ENCODE measurements at regions not wholly inside any gene's neighbourhood (a gene's known extent, or its start where the extent isn't known, plus 50 kb on each side); places are given as distances from the start of the nearest gene placed in this dataset.

GRCh38 chr2:14533131-14533757 lies 99.3 kb upstream of the LRATD1 start:
- no peaks in the 10 kb centered on the region for H3K9me3 ChIP-seq
- H3K36me3 ChIP-seq: no peaks in the 10 kb centered on the region
- no peaks in the 10 kb centered on the region for H3K4me1 ChIP-seq
- TF ChIP-seq, protein P1, sequence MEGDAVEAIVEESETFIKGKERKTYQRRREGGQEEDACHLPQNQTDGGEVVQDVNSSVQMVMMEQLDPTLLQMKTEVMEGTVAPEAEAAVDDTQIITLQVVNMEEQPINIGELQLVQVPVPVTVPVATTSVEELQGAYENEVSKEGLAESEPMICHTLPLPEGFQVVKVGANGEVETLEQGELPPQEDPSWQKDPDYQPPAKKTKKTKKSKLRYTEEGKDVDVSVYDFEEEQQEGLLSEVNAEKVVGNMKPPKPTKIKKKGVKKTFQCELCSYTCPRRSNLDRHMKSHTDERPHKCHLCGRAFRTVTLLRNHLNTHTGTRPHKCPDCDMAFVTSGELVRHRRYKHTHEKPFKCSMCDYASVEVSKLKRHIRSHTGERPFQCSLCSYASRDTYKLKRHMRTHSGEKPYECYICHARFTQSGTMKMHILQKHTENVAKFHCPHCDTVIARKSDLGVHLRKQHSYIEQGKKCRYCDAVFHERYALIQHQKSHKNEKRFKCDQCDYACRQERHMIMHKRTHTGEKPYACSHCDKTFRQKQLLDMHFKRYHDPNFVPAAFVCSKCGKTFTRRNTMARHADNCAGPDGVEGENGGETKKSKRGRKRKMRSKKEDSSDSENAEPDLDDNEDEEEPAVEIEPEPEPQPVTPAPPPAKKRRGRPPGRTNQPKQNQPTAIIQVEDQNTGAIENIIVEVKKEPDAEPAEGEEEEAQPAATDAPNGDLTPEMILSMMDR (IDR thresholded peaks at IDR 0.05): no peak
- no peak for DNase-seq (ENCODE audit: low spot score in 2 of 2)
- H3K27ac ChIP-seq: no peak overlapping the region
- H3K4me3 ChIP-seq: no peak overlapping the region
- intact Hi-C loops (cut with DNase I): no loop called here
- no peaks in the 10 kb centered on the region for H3K27me3 ChIP-seq

GRCh38 chr2:14535156-14535555 lies 97.4 kb upstream of the LRATD1 start:
- no peak overlapping the region for H3K27ac ChIP-seq
- no peaks in the 10 kb centered on the region for H3K4me1 ChIP-seq
- TF ChIP-seq, protein P1 (IDR thresholded peaks at IDR 0.05): no peak
- H3K4me3 ChIP-seq: no peak overlapping the region
- H3K36me3 ChIP-seq: no peaks in the 10 kb centered on the region
- no peaks in the 10 kb centered on the region for H3K9me3 ChIP-seq
- intact Hi-C loops (cut with DNase I): no loop called here
- DNase-seq (ENCODE audit: low spot score in 2 of 2): no peak
- no peaks in the 10 kb centered on the region for H3K27me3 ChIP-seq

DNA sequence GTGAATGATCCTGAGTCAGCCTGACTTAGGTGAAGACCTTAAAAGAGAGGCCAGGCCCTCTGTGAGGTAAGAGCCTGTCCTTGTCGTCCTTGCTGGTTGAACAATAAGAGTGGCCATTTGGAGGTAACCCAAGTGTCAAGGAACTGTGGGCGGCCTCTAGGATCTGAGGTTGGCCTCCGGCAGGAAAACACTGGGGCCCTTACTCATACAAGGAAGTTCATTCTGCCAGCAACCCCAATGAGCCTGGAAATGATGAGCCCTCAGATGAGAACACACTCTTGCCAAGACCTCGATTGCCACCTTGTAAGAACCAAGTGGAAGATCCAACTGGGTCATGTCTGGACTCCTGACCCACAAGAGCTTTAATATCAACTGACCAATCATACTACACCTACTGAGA lies 95.5 kb upstream of the LRATD1 start:
- no peak for DNase-seq (ENCODE audit: low spot score in 2 of 2)
- TF ChIP-seq, protein P1 (IDR thresholded peaks at IDR 0.05): no peak
- Histone ChIP-seq H3K9me3 (no peaks in the 10 kb centered on the region), H3K27ac (no peak overlapping the region), H3K4me1 (no peaks in the 10 kb centered on the region), H3K27me3 (no peaks in the 10 kb centered on the region), H3K4me3 (no peak overlapping the region), H3K36me3 (no peaks in the 10 kb centered on the region)
- intact Hi-C loops (cut with DNase I): no loop called here

DNA sequence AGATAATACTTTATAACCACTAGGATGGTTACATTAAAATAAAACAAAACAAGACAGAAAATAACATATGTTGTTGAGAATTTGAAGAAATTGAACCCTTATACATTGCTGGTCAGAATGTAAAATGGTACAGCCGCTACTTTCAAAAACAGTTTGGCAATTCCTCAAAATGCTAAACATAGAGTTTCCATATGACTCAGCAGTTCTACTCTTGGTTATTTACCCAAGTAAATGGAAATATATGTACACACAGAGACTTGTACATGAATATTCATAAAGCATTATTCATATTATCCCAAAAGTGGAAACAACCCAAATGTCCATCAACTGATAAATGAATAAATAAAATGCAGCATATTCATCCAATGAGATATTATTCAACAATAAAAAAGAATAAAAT lies 92.5 kb upstream of the LRATD1 start:
- no peaks in the 10 kb centered on the region for H3K9me3 ChIP-seq
- no peak overlapping the region for H3K4me3 ChIP-seq
- H3K4me1 ChIP-seq: no peaks in the 10 kb centered on the region
- intact Hi-C loops (cut with DNase I): no loop called here
- H3K27ac ChIP-seq: no peak overlapping the region
- no peaks in the 10 kb centered on the region for H3K27me3 ChIP-seq
- TF ChIP-seq, protein P1 (IDR thresholded peaks at IDR 0.05): no peak
- no peak for DNase-seq (ENCODE audit: low spot score in 2 of 2)
- H3K36me3 ChIP-seq: no peaks in the 10 kb centered on the region

- no peaks in the 10 kb centered on the region for H3K27me3 ChIP-seq
- H3K27ac ChIP-seq: no peak overlapping the region
- no peak for DNase-seq (ENCODE audit: low spot score in 2 of 2)
- H3K4me1 ChIP-seq: no peaks in the 10 kb centered on the region
- no peak overlapping the region for H3K4me3 ChIP-seq
- no peaks in the 10 kb centered on the region for H3K36me3 ChIP-seq
- intact Hi-C loops (cut with DNase I): no loop called here
- TF ChIP-seq, protein P1 (IDR thresholded peaks at IDR 0.05): no peak
- H3K9me3 ChIP-seq: no peaks in the 10 kb centered on the region
Observed at GRCh38 chr2:14543284-14543683, 89.2 kb upstream of the LRATD1 start.

- H3K4me1 ChIP-seq: no peaks in the 10 kb centered on the region
- TF ChIP-seq, protein P1 (IDR thresholded peaks at IDR 0.05): no peak
- intact Hi-C loops (cut with DNase I): no loop called here
- H3K27me3 ChIP-seq: no peaks in the 10 kb centered on the region
- H3K36me3 ChIP-seq: no peaks in the 10 kb centered on the region
- H3K9me3 ChIP-seq: no peaks in the 10 kb centered on the region
- no peak overlapping the region for H3K4me3 ChIP-seq
- DNase-seq (ENCODE audit: low spot score in 2 of 2): no peak
- no peak overlapping the region for H3K27ac ChIP-seq
Observed at GRCh38 chr2:14544247-14544646, 88.3 kb upstream of the LRATD1 start.
